GM19438 (cell line): ENCODE measurements at regions not wholly inside any gene's neighbourhood (a gene's known extent, or its start where the extent isn't known, plus 50 kb on each side); places are given as distances from the start of the nearest gene placed in this dataset.

ENCODE experiments used
- ATAC-seq: cut with Tn5 transposase; IDR thresholded peaks from one replicate; pipeline ENCODE4 v1.9.1; 2021; ENCODE audit warnings: low read depth; ENCODE audit not compliant: unreplicated experiment

- ATAC-seq, result no peak
Observed at GRCh38 chr12:61896436-61896835, 363.8 kb upstream of the USP15 start.

- no peak for ATAC-seq
Observed at GRCh38 chr12:61902403-61902802, 357.8 kb upstream of the USP15 start.

GRCh38 chr12:61911113-61911512 lies 349.1 kb upstream of the USP15 start:
- no peak for ATAC-seq

GRCh38 chr12:61915420-61915819 lies 344.8 kb upstream of the USP15 start:
- ATAC-seq, result no peak

- ATAC-seq, result no peak
Observed at GRCh38 chr12:61916831-61917230, 343.4 kb upstream of the USP15 start.

- ATAC-seq, result no peak
Observed at GRCh38 chr12:61919686-61920085, 340.5 kb upstream of the USP15 start.

- no peak for ATAC-seq
Observed at GRCh38 chr12:61920230-61920629, 340.0 kb upstream of the USP15 start.

GRCh38 chr12:61923152-61923551 lies 337.1 kb upstream of the USP15 start:
- ATAC-seq, result no peak

- ATAC-seq, result no peak
Observed at GRCh38 chr12:61934564-61934963, 325.6 kb upstream of the USP15 start.

- no peak for ATAC-seq
Observed at GRCh38 chr12:61939977-61940376, 320.2 kb upstream of the USP15 start.

- no peak for ATAC-seq
Observed at GRCh38 chr12:61956545-61956944, 303.7 kb upstream of the USP15 start.

GRCh38 chr12:61974461-61974860 lies 285.7 kb upstream of the USP15 start:
- no peak for ATAC-seq

- no peak for ATAC-seq
Observed at GRCh38 chr12:61985830-61986229, 274.4 kb upstream of the USP15 start.

- no peak for ATAC-seq
Observed at GRCh38 chr12:61987173-61987572, 273.0 kb upstream of the USP15 start.

GRCh38 chr12:61991661-61992060 lies 268.5 kb upstream of the USP15 start:
- ATAC-seq, result no peak

- no peak for ATAC-seq
Observed at GRCh38 chr12:61993734-61994345, 266.4 kb upstream of the USP15 start.

- no peak for ATAC-seq
Observed at GRCh38 chr12:61996717-61997116, 263.5 kb upstream of the USP15 start.

GRCh38 chr12:61998791-61999190 lies 261.4 kb upstream of the USP15 start:
- ATAC-seq, result no peak

- ATAC-seq, result no peak
Observed at GRCh38 chr12:61999311-61999710, 260.9 kb upstream of the USP15 start.

GRCh38 chr12:62001424-62001823 lies 258.8 kb upstream of the USP15 start:
- no peak for ATAC-seq

GRCh38 chr12:62003226-62003625 lies 257.0 kb upstream of the USP15 start:
- ATAC-seq, result no peak

- ATAC-seq, result no peak
Observed at GRCh38 chr12:62003701-62004100, 256.5 kb upstream of the USP15 start.

GRCh38 chr12:62005615-62006014 lies 254.6 kb upstream of the USP15 start:
- no peak for ATAC-seq
